GM10248 (cell line): ENCODE measurements at regions not wholly inside any gene's neighbourhood (a gene's known extent, or its start where the extent isn't known, plus 50 kb on each side); places are given as distances from the start of the nearest gene placed in this dataset.

ENCODE experiments used
- CTCF ChIA-PET: fragments of 300-600 bp; sonication (Branson Sonifier 250); formaldehyde crosslinking; extraction: SDS; loops from one replicate; lab custom pipeline; 2021; ENCODE audit warnings: antibody characterized with exemption; lab: Yijun Ruan, JAX
- POLR2A ChIA-PET: fragments of 350-650 bp; sonication (Branson Sonifier 250); formaldehyde crosslinking; extraction: SDS; loops from one replicate; lab custom pipeline; 2020; ENCODE audit warnings: antibody characterized with exemption; lab: Yijun Ruan, JAX
- DNase-seq: peaks from one replicate; pipeline ENCODE4 v3.0.0; 2012; ENCODE audit errors: extremely low spot score
- TF ChIP-seq, protein P1 (sequence below): IDR thresholded peaks from 2 replicates; pipeline ENCODE4 v1.5.1; 2012; ENCODE audit warnings: mild to moderate bottlenecking, low read depth; ENCODE audit errors: extremely low read depth, missing control alignments, control extremely low read depth

DNA sequence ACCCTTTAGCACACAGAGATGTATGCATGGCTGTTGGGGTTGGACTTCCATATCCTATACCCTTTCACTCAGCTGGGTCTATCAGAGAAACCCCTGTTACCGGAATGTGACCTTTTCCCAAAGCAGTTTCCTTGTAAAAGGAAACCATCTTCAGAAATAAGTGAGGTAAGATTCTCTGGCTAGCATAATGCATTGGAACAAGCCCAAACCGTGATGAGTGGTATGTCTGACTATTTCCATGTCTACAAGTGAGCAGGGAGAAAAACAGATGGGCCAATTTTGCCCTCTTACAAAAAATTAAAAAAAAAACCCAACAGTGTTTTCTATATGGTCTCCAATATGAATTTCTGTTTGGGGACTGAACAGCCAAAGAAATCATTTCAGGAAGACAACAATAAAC lies 283.9 kb downstream of the SMARCA1 start:
- TF ChIP-seq, protein P1, sequence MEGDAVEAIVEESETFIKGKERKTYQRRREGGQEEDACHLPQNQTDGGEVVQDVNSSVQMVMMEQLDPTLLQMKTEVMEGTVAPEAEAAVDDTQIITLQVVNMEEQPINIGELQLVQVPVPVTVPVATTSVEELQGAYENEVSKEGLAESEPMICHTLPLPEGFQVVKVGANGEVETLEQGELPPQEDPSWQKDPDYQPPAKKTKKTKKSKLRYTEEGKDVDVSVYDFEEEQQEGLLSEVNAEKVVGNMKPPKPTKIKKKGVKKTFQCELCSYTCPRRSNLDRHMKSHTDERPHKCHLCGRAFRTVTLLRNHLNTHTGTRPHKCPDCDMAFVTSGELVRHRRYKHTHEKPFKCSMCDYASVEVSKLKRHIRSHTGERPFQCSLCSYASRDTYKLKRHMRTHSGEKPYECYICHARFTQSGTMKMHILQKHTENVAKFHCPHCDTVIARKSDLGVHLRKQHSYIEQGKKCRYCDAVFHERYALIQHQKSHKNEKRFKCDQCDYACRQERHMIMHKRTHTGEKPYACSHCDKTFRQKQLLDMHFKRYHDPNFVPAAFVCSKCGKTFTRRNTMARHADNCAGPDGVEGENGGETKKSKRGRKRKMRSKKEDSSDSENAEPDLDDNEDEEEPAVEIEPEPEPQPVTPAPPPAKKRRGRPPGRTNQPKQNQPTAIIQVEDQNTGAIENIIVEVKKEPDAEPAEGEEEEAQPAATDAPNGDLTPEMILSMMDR = no peak
- CTCF ChIA-PET = no interaction called here
- DNase-seq = no peak
- POLR2A ChIA-PET = no interaction called here

DNA sequence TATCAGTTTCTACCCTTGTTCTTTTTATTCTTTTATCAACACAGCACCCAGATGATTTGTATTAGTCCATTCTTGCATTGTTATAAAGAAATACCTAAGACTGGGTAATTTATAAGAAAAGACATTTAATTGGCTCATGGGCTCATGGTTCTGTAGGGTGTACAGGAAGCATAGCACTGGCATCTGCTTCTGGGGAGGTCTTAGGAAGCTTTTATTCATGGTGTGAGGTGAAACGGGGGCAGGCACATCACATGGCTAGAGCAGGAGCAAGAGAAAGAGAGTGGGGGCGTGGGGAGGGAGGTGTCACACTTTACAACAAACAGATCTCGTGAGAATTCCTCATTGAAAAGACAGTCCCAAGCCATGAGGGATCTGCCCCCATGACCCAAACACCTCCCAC lies 285.3 kb downstream of the SMARCA1 start:
- TF ChIP-seq, protein P1 = no peak
- POLR2A ChIA-PET = no interaction called here
- CTCF ChIA-PET = no interaction called here

DNA sequence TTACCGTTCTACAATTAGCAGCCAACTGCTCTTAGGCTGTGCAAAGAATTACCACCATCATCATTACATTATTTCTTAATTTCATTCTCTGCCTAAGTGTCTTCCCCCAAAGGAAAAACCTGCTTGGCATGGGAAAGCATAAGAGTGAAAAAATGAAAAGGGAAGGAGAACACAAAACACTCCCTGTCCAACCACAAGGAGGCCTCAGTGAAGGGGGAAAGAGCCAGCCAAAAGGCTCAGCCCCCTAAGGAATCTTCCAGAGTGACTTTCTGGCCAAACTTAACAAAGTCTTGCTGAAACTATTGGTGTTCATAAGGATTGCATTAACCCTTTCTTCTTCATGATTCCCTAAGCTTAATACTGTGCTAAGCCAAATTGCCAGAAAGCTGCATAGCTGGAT lies 287.4 kb downstream of the SMARCA1 start:
- no peak for DNase-seq
- TF ChIP-seq, protein P1 = no peak
- POLR2A ChIA-PET = no interaction called here
- CTCF ChIA-PET = no interaction called here

More for the DNA sequence above, 285.3 kb downstream of the SMARCA1 start:
- no peak for DNase-seq

DNA sequence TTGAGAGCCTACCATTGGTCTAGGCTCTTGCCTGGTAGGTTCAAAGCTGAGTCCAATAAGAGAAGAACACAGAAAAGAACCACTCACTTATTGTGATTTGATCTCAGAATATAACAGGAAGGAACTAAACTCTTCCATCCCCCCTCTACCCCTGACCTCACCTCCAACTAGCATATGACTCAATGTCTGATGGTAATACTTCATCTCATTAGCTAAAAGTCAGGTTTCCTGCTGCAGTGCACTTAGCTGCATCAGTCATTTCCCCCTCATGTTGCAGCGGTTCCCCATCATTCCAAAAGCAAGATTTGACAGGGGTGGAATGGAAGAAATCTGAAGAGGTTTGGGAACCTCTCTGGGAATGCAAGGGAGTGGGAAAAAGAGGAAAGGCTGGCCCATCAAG lies 289.5 kb downstream of the SMARCA1 start:
- DNase-seq = no peak
- POLR2A ChIA-PET = no interaction called here
- CTCF ChIA-PET = no interaction called here

DNA sequence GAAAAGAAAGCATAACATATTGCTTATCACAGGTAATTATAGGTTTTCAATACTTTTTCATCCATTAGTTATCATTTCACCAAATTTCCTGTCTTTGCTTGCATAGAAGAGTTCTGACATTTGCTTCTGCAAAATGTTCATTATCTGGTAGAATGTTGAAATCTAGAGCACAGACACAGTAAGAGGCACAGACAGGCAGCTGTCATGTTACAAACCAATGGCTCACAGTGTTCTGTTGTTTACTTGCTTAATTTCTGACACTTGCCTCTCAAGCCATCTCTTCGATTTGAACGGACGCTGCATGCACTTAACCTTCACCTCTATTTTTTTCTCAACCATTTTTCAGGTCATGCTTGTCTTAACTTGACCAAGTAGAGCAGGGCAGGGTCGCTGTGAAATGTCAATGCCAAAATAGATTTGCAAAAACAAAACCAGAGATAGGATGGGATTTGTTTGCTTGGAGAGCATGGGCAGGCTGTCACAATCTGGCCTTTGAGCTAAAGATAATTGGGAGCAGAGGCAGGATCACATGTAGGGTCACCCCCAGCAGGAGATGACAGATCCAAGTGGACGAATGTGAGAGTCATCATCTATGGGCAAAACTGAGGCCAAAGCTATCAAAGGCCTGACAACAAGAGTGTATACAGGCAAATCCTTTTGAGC lies 292.3 kb downstream of the SMARCA1 start:
- ChIA-PET POLR2A (no interaction called here), CTCF (no interaction called here)
- no peak for DNase-seq
- TF ChIP-seq, protein P1 = no peak

More for the DNA sequence above, 289.5 kb downstream of the SMARCA1 start:
- TF ChIP-seq, protein P1 = no peak

DNA sequence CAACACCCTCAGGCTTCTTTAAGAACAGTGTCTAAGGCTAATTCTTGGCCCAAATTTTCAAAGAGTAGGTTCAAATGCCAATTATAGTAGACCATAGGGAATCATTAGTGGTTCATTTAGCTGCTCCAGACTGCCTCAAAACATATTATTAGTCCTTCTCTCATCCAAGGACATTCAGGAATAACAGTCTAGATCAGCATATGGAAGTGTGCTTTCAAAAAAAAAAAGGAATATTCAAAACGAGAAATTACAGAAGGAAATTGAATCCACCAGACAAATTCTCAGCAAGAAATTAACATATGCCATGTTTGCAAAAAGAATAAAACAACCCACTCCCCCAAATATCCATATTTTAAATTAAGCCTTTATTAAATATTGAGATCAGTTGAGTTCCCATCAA lies 293.1 kb downstream of the SMARCA1 start:
- CTCF ChIA-PET = no interaction called here
- TF ChIP-seq, protein P1 = no peak
- DNase-seq = no peak
- POLR2A ChIA-PET = no interaction called here
